Esophagus (tissue), 2 donors: ENCODE measurements at regions not wholly inside any gene's neighbourhood (a gene's known extent, or its start where the extent isn't known, plus 50 kb on each side); places are given as distances from the start of the nearest gene placed in this dataset.

Experiments used
- H3K27ac ChIP-seq, 2 donors: one replicate each; pipeline ENCODE4 v1.5.1; 2013; ENCODE audit warnings: low read depth in 2 of 2, mild to moderate bottlenecking in 2 of 2, inconsistent platforms in 1 of 2, low read length in 1 of 2, moderate library complexity in 1 of 2
- H3K27me3 ChIP-seq, 2 donors: one replicate each; pipeline ENCODE4 v1.6.1; 2013; ENCODE audit warnings: low read length in 2 of 2, control low read depth in 1 of 2, mild to moderate bottlenecking in 1 of 2; ENCODE audit not compliant: insufficient read depth in 2 of 2, control insufficient read depth in 1 of 2
- H3K36me3 ChIP-seq, 2 donors: one replicate each; pipeline ENCODE4 v1.6.1; 2013; ENCODE audit warnings: low read length in 1 of 2; ENCODE audit not compliant: control insufficient read depth in 2 of 2, insufficient read depth in 2 of 2
- H3K4me1 ChIP-seq, 2 donors: one replicate each; pipeline ENCODE4 v1.6.1; 2013; ENCODE audit warnings: low read length in 1 of 2; ENCODE audit not compliant: control insufficient read depth in 2 of 2, insufficient read depth in 2 of 2
- H3K4me3 ChIP-seq, 2 donors: one replicate each; pipeline ENCODE4 v1.5.1; 2013; ENCODE audit warnings: low read length in 2 of 2, mild to moderate bottlenecking in 2 of 2, low read depth in 1 of 2, moderate library complexity in 1 of 2
- H3K9me3 ChIP-seq, 2 donors: one replicate each; pipeline ENCODE4 v1.6.1; 2013; ENCODE audit warnings: mild to moderate bottlenecking in 2 of 2, low read depth in 1 of 2, low read length in 1 of 2, moderate library complexity in 1 of 2; ENCODE audit not compliant: control insufficient read depth in 2 of 2, insufficient read depth in 1 of 2
- WGBS, 2 donors: extraction: QIAGEN DNeasy Blood & Tissue Kit; methylation state at CpG; one replicate each; pipeline ENCODE4 v1.1.7; 2013; 5-methylcytosine and 5-hydroxymethylcytosine counted together
- donor health status: healthy with polysubstance abuse.
- donor health status: Bipolar disorder and iron deficiency.

GRCh38 chr6:167660944-167661551, 165.7 kb upstream of the AFDN start:
- H3K4me1 ChIP-seq: peaks cover 0 to 2% of the 10 kb centered on the region in 2 donors
- no peaks in the 10 kb centered on the region for H3K9me3 ChIP-seq
- H3K27me3 ChIP-seq: no peaks in the 10 kb centered on the region
- no peak overlapping the region for H3K27ac ChIP-seq
- no peak overlapping the region for H3K4me3 ChIP-seq
- no peaks in the 10 kb centered on the region for H3K36me3 ChIP-seq
- 65 to 67% methylated on average over 9 of the region's 9 CpGs for WGBS, 2 donors

GRCh38 chr6:167661552-167662044, 165.1 kb upstream of the AFDN start:
- Histone ChIP-seq H3K27me3 (no peaks in the 10 kb centered on the region), H3K4me3 (no peak overlapping the region), H3K27ac (no peak overlapping the region), H3K9me3 (no peaks in the 10 kb centered on the region), H3K4me1 (peaks cover 0 to 2% of the 10 kb centered on the region in 2 donors), H3K36me3 (no peaks in the 10 kb centered on the region)
- 36% methylated on average over 8 of the region's 8 CpGs for WGBS, 2 donors

GRCh38 chr6:167662075-167662880, 164.4 kb upstream of the AFDN start:
- Histone ChIP-seq H3K4me3 (no peak overlapping the region), H3K36me3 (no peaks in the 10 kb centered on the region), H3K9me3 (no peaks in the 10 kb centered on the region), H3K4me1 (peaks cover 0 to 2% of the 10 kb centered on the region in 2 donors), H3K27me3 (no peaks in the 10 kb centered on the region), H3K27ac (no peak overlapping the region)
- WGBS, 2 donors: 89 to 96% methylated on average over 39 of the region's 39 CpGs

DNA sequence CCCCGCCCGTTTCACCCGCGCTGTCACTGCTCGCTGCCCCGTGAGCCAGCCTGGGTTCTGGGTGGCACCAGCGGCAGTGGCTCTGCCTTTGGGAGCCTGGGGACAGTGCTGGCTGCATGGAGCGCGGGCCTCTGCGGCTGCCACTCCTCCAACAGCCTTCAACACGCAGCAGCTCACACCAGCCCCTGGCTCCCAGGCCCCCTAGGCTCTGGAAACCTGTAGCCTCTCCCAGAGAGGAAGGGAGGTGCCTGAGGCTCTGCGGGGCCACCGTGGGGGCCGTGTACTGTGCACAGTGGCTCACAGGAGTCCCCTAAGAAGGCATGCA, 163.9 kb upstream of the AFDN start:
- Histone ChIP-seq H3K36me3 (no peaks in the 10 kb centered on the region), H3K4me1 (peaks cover 0 to 2% of the 10 kb centered on the region in 2 donors), H3K27ac (no peak overlapping the region), H3K9me3 (no peaks in the 10 kb centered on the region), H3K27me3 (no peaks in the 10 kb centered on the region), H3K4me3 (no peak overlapping the region)
- 84 to 90% methylated on average over 14 of the region's 14 CpGs for WGBS, 2 donors

- Histone ChIP-seq H3K4me1 (peaks cover 0 to 2% of the 10 kb centered on the region in 2 donors), H3K36me3 (no peaks in the 10 kb centered on the region), H3K9me3 (no peaks in the 10 kb centered on the region), H3K27me3 (no peaks in the 10 kb centered on the region), H3K27ac (no peak overlapping the region), H3K4me3 (no peak overlapping the region)
- WGBS, 2 donors: 70 to 80% methylated on average over 4 of the region's 4 CpGs
These were observed 163.4 kb upstream of the AFDN start for GRCh38 chr6:167663316-167663715.

DNA sequence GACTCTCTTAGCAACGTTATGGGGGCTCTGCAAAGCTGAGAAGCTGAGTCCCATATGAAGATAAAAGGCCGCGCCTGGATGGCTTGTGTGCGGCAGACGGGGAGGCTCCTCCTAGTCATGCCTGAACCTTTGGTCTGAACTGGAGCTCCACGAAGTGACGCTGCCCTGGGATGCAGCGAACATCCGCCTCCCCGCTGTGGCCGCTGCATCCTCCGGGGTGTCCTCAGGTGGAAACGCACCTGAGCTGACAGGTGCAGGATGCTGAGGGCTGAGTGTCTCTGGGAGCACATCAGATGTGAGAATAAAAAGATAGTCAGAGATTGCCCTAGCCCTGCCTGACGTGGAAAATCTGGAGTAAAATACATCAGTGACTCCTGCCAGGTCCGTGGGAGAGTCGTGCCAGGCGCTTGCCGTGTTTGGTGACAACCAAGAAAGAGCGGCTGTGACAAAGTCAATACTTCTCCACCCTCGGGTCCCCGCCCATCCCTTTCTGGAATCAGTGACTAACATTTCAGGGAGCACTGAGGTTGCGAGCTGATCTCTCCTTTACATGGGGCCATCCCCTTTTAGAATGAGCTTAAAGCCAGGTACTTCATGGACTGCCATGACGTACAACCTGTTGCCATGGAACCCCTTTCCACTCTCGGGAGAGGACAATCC, 162.8 kb upstream of the AFDN start:
- Histone ChIP-seq H3K4me1 (peaks cover 0 to 2% of the 10 kb centered on the region in 2 donors), H3K27me3 (no peaks in the 10 kb centered on the region), H3K4me3 (no peak overlapping the region), H3K36me3 (no peaks in the 10 kb centered on the region), H3K27ac (no peak overlapping the region), H3K9me3 (no peaks in the 10 kb centered on the region)
- 71 to 76% methylated on average over 24 of the region's 24 CpGs for WGBS, 2 donors

GRCh38 chr6:167664678-167665660, 161.7 kb upstream of the AFDN start:
- H3K27ac ChIP-seq: no peak overlapping the region
- no peaks in the 10 kb centered on the region for H3K9me3 ChIP-seq
- no peaks in the 10 kb centered on the region for H3K27me3 ChIP-seq
- H3K36me3 ChIP-seq: no peaks in the 10 kb centered on the region
- H3K4me1 ChIP-seq: peaks cover 0 to 2% of the 10 kb centered on the region in 2 donors
- WGBS, 2 donors: 66 to 74% methylated on average over 15 of the region's 15 CpGs
- no peak overlapping the region for H3K4me3 ChIP-seq

DNA sequence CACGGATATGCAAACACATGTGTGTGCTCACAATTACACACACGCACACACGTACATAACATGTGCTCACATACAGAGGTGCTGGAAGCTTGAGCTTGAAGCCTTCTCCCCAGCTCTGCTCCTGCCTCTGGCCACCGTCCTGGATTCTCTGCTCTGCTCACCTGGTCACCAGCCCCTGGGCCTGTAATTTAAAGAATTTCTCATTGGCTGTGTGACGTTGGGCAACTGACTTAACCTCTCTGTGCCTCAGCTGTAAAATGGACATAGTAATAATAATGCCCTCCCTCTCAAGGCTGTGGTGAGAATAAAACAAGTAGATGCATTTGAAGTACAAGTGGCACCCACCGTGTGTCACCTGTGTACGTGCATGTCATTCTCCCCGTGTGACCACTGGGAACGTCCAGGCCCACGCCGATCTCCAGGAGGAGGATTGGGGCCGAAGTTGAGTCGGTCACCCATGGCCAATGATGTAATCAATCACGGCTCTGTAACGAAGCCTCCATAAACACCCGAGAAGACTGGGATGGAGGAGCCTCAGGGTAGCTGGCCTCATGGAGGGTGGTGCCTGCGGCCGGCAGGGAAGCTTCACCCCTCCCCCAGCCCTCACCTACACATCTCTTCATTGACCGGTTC, 160.9 kb upstream of the AFDN start:
- no peaks in the 10 kb centered on the region for H3K36me3 ChIP-seq
- no peak overlapping the region for H3K27ac ChIP-seq
- no peaks in the 10 kb centered on the region for H3K9me3 ChIP-seq
- H3K4me1 ChIP-seq: peaks cover 0 to 2% of the 10 kb centered on the region in 2 donors
- H3K27me3 ChIP-seq: no peaks in the 10 kb centered on the region
- H3K4me3 ChIP-seq: no peak overlapping the region
- WGBS, 2 donors: 76 to 81% methylated on average over 19 of the region's 19 CpGs
